GM21825 (cell line): ENCODE measurements at regions not wholly inside any gene's neighbourhood (a gene's known extent, or its start where the extent isn't known, plus 50 kb on each side); places are given as distances from the start of the nearest gene placed in this dataset.
"Not testable (repeated sequence)": the region's sequence is repeated elsewhere in the genome, so short reads cannot be mapped to it uniquely, and the experiment has no call there.

Experiments
- ATAC-seq: cut with Tn5 transposase; IDR thresholded peaks from one replicate; pipeline ENCODE4 v1.9.1; 2021; ENCODE audit warnings: mild to moderate bottlenecking, moderate library complexity; ENCODE audit not compliant: unreplicated experiment

- no peak for ATAC-seq
These were observed 229.7 kb downstream of the MRPS30 start for GRCh38 chr5:45038366-45038987.

GRCh38 chr5:45042283-45042682, 233.5 kb downstream of the MRPS30 start:
- no peak for ATAC-seq

DNA sequence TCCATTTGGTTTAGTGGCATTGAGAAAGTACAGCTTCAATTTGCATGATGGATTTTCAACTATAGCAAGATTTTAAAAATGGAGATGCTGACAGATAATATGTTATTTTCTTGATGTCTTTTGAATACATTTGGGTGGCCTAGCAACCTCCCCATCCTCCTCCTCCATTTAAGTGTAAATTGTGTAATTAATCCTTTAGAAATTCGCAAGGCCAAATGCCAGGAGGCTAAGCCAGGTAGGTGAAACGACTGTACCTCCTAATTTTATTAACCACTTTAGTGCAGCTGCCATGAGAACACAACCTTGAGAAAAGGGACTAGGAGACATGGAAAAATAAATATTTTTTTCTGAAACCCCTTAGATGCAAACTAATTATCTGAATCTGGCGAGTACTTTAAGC, 248.8 kb downstream of the MRPS30 start:
- ATAC-seq: no peak

DNA sequence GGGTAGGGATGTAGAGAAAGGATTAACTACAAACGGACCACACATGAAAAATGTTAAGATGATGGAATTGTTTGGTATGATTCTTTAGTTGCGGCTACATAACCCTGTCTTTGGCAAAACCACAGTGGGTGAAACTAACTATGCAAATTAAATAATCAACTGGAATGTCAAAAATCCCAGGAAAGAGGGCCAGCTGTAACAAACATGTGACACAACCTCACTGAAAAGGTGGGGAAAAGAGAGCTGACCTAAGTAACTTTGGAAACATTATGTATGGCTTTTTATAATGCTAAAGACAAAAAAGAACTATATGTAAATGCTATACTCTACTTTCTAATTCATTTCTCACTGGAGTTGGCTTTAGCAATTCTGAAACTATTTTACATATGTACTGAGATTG, 252.0 kb downstream of the MRPS30 start:
- ATAC-seq: no peak

DNA sequence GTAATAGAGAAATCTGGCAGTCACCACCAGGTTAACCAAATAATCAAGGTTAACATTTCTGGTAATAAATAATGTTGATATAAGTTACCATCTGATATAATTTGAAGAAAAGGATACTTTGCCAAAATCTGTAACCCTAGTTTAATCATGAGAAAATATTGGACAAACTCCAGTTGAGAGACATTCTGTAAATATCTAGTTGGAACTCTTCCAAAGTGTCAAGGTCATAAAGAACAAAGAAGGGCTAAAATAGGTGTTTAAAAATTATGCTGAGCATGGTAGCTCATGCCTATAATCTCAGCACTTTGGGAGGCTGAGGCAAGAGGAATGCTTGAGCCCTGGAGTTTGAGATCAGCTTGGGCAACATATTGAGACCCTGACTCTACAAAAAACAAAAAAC, 253.3 kb downstream of the MRPS30 start:
- ATAC-seq: no peak

DNA sequence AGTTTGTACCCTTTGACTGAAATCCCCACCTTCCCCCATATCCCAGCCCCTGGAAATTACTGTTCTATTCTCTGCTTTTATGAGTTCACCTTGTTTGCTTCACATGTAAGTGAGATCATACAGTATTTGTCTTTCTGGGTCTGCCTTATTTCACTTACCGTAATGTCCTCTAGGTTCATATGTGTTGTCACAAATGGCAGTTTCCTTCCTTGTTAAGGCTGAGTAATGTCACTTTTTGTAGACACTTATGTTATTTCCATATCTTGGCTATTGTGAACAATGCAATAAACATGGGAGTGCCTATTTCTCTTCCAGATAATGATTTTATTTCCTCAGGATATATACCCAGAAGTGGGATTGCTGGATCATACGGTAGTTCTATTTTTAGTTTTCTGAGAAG, 272.3 kb downstream of the MRPS30 start:
- ATAC-seq: no peak

GRCh38 chr5:45089870-45090269, 281.1 kb downstream of the MRPS30 start:
- ATAC-seq: no peak

DNA sequence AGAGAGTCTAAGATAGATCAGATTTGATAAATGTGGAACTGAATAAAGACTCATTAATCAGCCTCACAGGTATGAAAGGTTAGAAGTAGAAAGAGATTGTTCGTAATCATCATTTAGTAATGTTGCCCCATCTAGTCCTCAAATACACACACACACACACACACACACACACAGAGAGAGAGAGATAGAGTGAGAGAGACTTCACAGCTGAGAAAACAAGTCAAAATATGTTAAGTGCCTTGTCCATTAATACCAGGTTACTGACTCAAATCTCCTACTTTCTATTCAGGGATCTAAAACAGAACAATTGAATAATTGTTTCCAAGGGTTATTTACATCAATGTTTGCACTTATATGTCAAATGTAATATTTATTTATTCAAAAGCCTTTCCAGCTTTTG, 284.6 kb downstream of the MRPS30 start:
- ATAC-seq: no peak

- no peak for ATAC-seq
These were observed 286.2 kb downstream of the MRPS30 start for GRCh38 chr5:45094876-45095440.

DNA sequence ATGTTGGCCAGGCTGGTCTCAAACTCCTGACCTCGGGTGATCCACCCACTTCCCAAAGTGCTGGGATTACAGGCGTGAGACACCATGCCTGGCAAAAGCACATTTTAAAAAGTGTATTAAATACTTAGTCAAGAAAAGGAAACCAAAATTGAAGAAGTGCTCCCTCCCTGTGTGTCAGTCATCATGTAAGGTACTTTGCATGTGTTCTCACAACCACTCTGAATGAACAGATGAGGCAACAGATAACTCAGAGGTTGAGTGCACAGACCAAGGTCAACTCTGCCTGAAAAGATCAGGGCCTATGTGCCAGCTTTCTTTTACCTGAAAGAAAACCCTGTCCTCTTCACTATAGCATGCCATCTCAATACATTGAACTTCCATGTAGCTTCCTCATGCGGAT, 289.7 kb downstream of the MRPS30 start:
- ATAC-seq: no peak

DNA sequence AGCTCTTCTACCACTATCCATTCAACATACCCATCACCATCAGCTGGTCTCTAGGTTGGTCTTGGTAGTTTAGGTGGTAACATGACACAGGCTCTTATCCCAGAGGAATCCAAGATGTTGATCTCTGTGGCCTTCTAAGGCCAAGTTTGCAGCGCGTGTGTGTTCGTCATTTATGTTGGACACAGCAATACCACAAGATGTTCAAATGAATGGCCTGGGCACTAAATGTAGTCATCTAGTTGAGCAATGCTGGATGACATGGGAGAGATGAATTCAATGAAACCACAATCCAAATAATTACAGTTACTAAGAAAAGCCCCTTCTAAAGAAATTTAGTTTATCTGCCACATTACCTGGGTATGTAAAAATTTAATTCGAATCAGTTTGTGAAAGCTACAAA, 292.4 kb downstream of the MRPS30 start:
- no peak for ATAC-seq

DNA sequence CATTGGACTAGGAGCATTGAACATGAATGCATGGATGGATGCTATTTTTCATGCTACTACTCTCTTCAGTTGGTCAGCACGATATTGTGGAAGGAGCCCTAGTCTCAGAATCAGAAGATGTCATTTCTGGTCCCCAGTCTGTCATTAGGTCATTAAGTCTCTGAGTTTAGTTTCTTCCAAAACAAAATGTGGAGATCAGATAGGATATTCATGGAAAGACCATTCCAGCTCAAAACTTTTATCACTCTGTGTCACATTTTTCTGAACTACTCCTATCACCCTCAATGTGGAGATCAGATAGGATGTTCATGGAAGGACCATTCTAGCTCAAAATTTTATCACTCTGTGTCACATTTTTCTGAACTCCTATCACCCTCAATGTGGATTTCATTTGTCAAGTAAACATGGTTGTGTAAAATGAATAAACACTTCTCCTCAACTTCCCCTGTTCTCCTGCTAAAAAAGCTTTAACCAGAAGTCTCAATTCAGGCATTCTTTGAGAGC, 296.8 kb downstream of the MRPS30 start:
- ATAC-seq: no peak

DNA sequence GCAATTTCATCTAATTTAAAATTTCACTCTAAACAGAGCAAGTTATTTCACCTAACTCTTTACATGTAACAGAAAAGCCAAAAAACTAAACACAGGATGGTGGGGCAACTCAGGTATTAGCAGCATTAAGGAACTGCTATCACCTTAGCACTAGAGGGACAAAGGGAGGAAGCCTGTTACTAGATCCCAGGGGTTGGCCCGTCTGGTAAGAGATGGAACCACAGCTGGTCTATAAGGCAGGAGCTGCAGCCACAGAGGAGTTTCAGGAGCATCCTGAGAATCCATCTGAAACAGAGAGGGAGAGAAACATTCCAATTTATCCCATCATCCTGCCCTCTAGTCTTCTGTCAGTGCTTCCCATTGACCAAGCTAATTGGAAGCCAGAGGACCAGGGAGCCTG, 300.3 kb downstream of the MRPS30 start:
- no peak for ATAC-seq

DNA sequence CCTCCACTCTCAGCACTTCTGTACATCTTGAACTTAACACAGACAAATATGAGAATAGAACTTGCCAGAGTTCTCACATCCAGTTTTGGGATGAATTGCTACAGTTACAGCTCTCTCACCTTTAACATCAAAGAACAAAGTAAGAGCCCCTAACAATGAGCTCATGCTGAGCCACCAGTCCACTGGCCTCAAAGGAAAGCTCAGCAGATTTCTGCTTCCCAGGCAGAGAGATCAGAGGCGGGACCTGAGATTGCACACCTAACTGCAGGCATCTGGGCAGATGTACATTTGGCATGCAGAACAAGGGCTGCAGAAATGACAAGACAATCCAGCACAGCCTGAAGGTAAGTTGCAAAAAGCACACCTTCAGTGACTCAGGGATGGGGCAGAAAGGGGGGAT, 300.9 kb downstream of the MRPS30 start:
- no peak for ATAC-seq

DNA sequence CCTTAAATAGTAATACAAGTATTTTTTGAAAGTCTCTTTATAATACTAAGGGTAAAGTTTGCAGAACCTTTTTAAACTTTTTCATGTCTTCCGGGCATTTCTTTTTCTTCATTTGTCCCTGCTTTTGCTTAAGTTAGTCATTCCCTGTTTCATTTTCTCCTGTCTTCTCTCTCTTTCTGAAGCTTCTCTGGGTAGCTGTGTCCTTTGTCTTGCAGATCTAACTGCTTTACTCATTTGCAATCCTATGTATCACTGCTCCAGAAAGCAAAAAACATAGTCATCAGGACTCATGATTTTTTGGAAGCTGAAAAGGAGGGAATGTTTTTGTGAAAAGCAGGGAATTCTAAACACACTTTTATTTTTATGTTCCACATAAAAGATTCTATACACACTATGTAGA, 301.7 kb downstream of the MRPS30 start:
- no peak for ATAC-seq

DNA sequence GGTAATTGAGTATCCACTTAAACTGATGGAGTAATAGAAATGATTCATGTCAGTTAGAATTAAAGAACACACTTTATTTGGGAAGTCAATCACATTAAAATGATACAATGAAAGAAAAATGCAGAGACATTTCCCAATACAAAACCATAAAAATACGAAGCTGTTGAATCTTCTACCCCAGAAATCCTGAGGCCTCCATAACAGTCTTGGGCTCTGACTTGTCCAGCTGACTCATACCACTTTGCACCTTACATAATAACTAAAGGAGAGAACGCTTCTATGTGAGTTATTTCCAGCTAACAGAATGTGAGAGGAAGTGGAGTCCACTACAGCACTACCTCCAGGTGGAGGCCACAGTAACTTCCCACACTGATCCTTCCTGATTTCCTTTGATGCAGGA, 305.0 kb downstream of the MRPS30 start:
- ATAC-seq: no peak

DNA sequence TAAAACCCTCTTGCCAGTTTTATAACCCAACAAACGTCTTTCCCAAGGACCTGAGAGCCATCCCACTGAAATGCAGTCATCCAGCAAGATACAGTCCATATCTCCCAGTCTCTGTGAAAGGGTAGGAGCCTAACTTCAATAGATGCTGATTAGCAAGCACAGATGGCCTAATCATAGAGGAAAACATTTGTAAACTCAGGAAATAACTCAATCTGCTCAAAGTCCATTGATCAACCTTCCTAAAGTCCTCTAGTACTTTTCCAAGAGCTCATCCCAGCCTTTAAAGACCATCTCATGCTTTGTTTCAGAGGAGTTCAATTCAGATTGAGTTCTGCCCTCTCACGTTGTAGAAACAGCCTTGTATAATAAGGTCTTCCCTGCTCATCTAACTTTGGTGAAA, 324.2 kb downstream of the MRPS30 start:
- ATAC-seq: no peak

GRCh38 chr5:45162974-45163373, 354.2 kb downstream of the MRPS30 start:
- ATAC-seq: no peak

GRCh38 chr5:45171563-45171962, 362.8 kb downstream of the MRPS30 start:
- ATAC-seq: no peak

DNA sequence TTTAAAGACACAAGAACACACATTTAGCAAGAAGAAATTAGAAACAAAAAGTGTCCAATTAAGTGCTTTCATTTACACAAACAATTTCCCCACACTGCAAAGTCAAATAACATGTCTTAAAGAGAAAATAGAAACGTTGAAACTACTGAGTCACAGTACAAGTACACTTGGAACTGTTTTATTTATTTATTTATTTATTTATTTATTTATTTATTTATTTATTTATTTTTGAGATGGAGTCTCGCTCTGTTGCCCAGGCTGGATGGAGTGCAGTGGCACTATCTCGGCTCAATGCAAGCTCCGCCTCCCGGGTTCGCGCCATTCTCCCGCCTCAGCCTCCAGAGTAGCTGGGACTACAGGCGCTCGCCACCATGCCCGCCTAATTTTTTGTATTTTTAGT, 363.9 kb downstream of the MRPS30 start:
- ATAC-seq: not testable (repeated sequence)

- no peak for ATAC-seq
These were observed 370.9 kb downstream of the MRPS30 start for GRCh38 chr5:45179686-45180085.

DNA sequence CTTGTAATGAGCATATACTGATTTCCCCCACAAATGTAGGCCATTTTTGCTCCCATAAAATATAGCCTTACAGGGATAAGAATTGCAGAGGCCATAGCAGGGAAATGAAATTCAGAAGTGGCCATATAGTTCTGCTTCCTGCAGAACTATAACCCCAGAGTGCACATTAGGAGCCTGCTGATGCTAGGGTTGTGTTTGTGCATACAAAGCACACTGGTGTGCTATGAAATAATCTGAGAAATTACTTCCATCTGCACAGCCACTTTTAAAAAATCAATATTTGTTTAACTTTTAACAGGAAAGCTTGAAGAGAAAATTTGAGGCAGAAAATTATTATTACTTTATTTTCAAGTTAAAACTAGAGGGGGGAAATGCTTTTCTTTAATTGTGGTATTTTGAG, 380.3 kb downstream of the MRPS30 start:
- no peak for ATAC-seq

DNA sequence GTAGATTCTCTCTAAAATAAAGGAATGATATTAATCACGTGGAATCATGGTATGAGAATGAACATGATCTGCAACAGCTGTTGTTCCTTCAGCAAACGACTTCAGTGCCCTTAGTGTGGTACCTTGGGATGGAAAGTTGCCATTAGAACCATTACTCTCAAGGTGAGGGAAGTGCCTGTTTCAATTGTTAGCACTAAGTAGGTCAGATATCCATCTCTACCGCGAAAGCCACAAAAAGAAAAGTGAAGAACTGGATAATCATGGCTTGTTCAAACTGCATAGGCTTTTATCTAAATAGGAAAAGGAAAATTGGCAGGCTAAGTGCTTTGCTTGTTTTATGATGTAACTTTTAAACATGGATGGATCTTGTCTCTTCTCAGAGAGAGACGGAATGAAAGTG, 380.7 kb downstream of the MRPS30 start:
- no peak for ATAC-seq
